ENCODE measurements at regions not wholly inside any gene's neighbourhood (a gene's known extent, or its start where the extent isn't known, plus 50 kb on each side); places are given as distances from the start of the nearest gene placed in this dataset.
"Not testable (repeated sequence)": the region's sequence is repeated elsewhere in the genome, so short reads cannot be mapped to it uniquely, and the experiment has no call there.

- H4K20me1 ChIP-seq (replicated peaks in 1 of 2; ENCODE audit: control insufficient read depth in 1 of 2, insufficient read depth in 2 of 2, low read length in 2 of 2); H3K4me2 ChIP-seq (ENCODE audit: insufficient read depth in 1 of 2, low read depth in 2 of 2, low read length in 2 of 2); H3K4me1 ChIP-seq (replicated peaks in 1 of 4; ENCODE audit: control insufficient read depth in 3 of 4, insufficient read depth in 4 of 4, low read length in 3 of 4); H2BK20ac ChIP-seq (ENCODE audit: low read length); H2BK12ac ChIP-seq (ENCODE audit: low read depth, low read length); CTCF ChIA-PET (ENCODE audit: partially characterized antibody); H3K18ac ChIP-seq (ENCODE audit: extremely low read depth, low read length); H3K27ac ChIP-seq (ENCODE audit: low read depth, low read length); H3K36me3 ChIP-seq (ENCODE audit: control insufficient read depth in 2 of 4, insufficient read depth in 4 of 4, low read length in 3 of 4); H3K79me1 ChIP-seq (ENCODE audit: low read depth, low read length); FAIRE-seq; H4K91ac ChIP-seq (replicated peaks; ENCODE audit: insufficient read length, low read length); H3K79me2 ChIP-seq (ENCODE audit: control insufficient read depth in 1 of 2, insufficient read depth in 2 of 2, low read length in 2 of 2); H4K5ac ChIP-seq (ENCODE audit: insufficient read length, low read depth, low read length); H3K9ac ChIP-seq (replicated peaks in 1 of 4; ENCODE audit: extremely low read depth in 1 of 4, low read depth in 3 of 4, low read length in 3 of 4); POLR2A ChIA-PET (ENCODE audit: partially characterized antibody); H3K4ac ChIP-seq (replicated peaks; ENCODE audit: insufficient read length, low read depth, low read length); H3K27me3 ChIP-seq (replicated peaks in 1 of 4; ENCODE audit: control insufficient read depth in 3 of 4, extremely low read depth in 1 of 4, insufficient read depth in 3 of 4, low read length in 3 of 4); DNase-seq (ENCODE audit: low read depth in 1 of 2, low spot score in 2 of 2); H2BK15ac ChIP-seq (ENCODE audit: low read length); H2AFZ ChIP-seq (ENCODE audit: low read length); H3K56ac ChIP-seq (replicated peaks; ENCODE audit: insufficient read length, low read depth, low read length); H3K4me3 ChIP-seq (ENCODE audit: extremely low read depth in 1 of 4, insufficient read depth in 2 of 4, low read depth in 3 of 4, low read length in 4 of 4); H4K8ac ChIP-seq (ENCODE audit: extremely low read depth, insufficient read depth, low read length); H2AK5ac ChIP-seq (ENCODE audit: low read depth, low read length); H3K14ac ChIP-seq (ENCODE audit: insufficient read length); H3K23ac ChIP-seq (ENCODE audit: insufficient read length); H2BK5ac ChIP-seq (ENCODE audit: low read depth, low read length); H2BK120ac ChIP-seq (replicated peaks; ENCODE audit: low read depth, low read length); H3K23me2 ChIP-seq (ENCODE audit: low read depth, low read length): not testable (repeated sequence)
- WGBS, 2 experiments (ENCODE audit: extremely low coverage in 1 of 2, insufficient coverage in 1 of 2, insufficient read length in 1 of 2, insufficient replicate concordance in 2 of 2, low coverage in 1 of 2, low lambda C conversion rate in 2 of 2, missing lambda C conversion rate in 1 of 2) = 97% methylated on average over 23 of the region's 34 CpGs; no CpG with 5 or more reads in 1 of the 2 experiments
- H3K9me3 ChIP-seq (ENCODE audit: insufficient read depth in 2 of 2, low read depth in 1 of 2, low read length in 1 of 2) = peaks cover 0 to 22% of the 10 kb centered on the region in 2 experiments; a peak in 2 of 4 replicates
Measured at GRCh38 chr5:42979242-42979641, 60.9 kb downstream of the ANXA2R start.
